Stimulated activated CD4-positive, alpha-beta T cell treated with anti-CD3 and anti-CD28 coated beads, Interleukin-15, amount 100 ng/mL, for 48 hours (primary cell): ENCODE measurements at regions not wholly inside any gene's neighbourhood (a gene's known extent, or its start where the extent isn't known, plus 50 kb on each side); places are given as distances from the start of the nearest gene placed in this dataset.

Experiments used
- DNase-seq, 2 donors: peaks; one replicate each; pipeline ENCODE4 v3.0.0-alpha.2; 2020; ENCODE audit warnings: low read depth in 2 of 2

- DNase-seq = no peak
Measured at GRCh38 chr6:92538275-92538674, 881.1 kb downstream of the EPHA7 start.

DNA sequence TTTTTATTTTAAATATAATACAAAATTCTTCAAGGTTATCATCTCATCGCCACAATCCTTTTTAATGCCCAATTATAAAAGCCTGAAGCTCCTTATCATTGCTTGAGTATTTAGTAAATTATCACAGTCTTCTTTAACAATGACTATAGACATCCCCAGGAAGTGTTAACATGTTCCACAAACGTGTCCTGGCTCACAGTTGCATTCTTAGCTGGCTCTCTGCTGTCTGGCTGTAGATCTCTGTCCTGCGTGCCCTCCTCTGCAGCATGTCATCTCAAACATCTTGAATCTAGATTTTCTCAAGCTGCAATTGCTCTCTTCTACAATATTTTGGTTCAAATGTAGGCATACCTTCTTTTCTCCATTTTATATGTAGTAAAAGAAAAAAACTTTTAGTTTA is 885.2 kb downstream of the EPHA7 start:
- DNase-seq = no peak

- no peak for DNase-seq
Measured at GRCh38 chr6:92522589-92522988, 896.8 kb downstream of the EPHA7 start.

DNA sequence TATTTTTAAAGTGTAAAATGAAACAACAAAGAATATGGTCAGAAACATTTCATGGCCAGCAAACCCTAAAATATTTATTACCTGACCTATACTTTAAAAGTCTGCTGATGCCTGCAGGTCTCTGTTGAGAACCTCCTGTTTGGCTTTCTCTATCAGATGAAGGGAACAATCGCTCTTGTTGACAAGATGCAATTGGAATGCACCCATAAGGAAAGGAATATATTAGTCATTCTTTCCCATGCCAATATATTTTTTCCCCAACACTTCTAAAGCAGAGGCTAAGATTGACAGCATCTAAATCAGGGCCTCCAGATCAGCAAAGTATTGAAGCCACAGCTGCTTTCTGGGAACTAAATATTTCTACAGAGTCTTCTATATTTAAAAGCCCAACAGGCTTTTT is 897.8 kb downstream of the EPHA7 start:
- DNase-seq = no peak

DNA sequence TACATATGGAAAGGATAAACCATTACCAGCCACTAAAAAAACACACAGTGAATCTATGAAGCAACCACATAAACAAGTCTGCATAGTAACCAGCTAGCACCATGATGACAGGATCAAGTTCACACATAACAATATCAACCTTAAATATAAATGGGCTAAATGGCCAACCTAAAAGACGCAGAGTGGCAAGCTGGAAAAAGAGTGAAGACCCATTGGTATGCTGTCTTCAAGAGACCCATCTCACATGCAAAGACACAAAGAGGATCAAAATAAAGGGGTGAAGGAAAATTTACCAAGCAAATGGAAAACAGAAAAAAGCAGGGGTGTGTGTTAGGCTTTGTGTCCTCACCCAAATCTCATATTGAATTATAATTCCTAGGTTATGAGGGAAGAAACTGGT is 909.2 kb downstream of the EPHA7 start:
- DNase-seq = no peak

- DNase-seq = no peak
Measured at GRCh38 chr6:92507552-92507951, 911.8 kb downstream of the EPHA7 start.

DNA sequence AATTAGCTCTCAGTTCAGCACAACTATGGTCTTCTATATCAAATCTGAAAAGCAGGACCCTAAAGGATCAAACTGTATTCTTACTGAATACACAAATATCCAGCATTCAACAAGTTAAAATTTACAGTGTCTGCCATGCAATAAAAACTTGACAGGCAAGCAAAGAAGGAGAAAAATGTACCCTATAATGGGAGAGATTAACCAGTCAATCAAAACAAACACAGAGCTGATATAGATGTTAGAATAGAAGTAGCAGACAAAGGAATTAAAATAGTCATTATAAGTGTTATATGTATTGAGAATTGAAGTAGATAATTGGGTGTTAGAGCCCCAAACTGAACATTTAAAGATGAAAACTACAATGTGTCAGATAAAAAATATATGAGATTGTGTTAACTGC is 914.9 kb downstream of the EPHA7 start:
- no peak for DNase-seq

DNA sequence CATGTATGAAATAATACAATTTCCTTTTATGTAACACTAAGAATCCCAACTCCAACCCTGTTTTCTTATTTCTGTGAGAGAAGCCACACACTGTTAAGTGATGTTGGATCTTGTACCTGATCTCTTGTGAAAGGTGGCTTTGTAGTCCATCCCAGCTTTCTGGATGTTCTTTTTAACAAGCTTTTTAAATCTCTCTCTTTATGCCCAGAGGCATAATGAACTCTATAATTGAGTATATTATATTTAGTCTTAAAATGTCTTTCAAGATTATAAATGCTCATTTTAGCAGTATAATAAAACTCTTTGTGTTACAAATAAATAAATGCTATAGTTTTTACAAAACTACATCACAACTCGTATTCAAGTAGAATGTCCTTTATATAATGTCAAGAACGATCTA is 922.1 kb downstream of the EPHA7 start:
- no peak for DNase-seq

DNA sequence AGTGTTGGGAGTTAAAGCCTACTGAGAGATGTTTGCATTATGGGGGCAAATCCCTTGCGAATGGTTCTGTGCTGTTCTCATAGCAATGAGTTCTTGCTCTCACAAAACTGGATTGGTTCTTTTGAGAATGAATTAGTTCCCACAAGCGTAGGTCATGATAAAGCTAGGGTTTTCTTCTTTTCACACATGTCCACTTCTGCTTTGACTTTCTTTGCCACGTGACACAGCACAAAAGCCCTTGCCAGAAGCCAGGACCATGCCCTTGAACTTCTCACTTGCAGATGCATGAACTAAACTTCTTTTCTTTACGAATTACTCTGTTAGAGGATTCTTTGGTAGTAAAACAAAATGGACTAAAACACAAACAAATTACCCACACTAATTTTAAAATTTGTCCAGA is 922.8 kb downstream of the EPHA7 start:
- no peak for DNase-seq

DNA sequence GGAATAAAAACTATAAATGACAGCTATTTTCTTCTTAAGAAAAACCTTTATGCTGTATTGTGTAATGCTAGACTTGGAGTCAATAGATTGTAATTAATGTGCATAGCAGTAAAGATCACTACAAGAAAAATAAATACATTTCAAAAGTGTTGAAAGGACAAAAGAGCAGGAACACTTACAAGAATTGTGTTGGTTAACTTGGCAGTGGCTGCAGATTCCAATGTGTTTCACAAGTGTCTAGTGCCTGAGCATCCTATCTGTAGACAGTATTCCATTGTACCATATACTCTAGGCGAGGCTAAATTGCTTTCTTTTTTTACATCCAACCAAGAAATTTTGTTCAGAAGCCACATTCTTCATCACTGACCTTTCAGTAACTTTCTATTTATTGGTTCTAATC is 924.1 kb downstream of the EPHA7 start:
- no peak for DNase-seq

DNA sequence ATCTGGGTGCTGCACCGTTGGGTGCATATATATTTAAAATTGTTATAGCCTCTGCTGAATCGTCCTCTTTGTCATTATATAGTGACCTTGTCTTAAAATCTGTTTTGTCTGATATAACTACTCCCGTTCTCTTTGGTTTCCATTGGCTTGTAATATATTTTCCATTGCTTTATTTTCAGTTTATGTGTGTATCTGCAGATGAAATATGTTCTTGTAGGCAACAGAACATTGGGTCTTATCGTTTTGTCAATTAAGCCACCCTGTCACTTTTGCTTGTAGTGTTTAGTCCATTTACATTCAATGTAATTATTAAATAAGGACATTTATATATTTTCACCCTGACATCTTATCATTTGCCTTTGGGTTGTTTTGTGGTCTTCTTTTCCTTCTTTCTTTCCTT is 933.9 kb downstream of the EPHA7 start:
- no peak for DNase-seq

DNA sequence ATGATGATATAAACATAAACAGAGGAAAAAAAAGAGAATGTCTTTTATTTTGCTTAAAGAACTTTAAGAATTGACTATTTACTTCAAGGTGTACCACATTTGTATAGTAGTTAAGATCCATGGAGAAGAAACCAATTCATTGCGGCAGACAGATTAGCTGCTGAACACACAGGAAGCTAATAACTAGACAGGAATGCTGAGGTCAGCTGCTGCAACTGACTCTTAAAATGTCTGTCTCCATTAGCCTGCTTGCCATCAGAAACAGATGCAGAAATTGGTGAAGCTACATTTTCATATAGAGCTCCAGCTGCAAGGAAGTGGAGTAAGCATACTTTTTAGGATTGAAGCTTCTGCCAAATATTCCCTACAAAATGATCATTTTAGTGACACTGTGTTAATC is 939.5 kb downstream of the EPHA7 start:
- no peak for DNase-seq

DNA sequence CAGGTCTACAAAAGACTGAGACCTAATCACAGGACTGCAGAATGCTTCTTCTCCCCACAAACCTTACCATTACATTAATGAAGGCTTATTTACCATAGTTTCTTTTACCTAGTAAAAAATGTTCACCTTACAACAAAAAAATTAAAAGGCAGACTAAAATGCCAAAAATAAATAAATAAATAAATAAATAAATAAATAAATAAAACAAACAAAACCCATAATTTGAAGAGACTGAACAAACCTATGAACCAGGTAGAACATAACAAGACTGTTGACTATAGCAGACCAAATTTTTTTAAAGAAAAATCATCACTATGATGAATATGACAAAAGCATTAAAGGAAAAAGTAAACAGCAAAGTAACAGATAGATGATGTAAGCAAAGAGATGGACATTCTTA is 946.3 kb downstream of the EPHA7 start:
- no peak for DNase-seq

- no peak for DNase-seq
Measured at GRCh38 chr6:92469186-92469828, 950.1 kb downstream of the EPHA7 start.

DNA sequence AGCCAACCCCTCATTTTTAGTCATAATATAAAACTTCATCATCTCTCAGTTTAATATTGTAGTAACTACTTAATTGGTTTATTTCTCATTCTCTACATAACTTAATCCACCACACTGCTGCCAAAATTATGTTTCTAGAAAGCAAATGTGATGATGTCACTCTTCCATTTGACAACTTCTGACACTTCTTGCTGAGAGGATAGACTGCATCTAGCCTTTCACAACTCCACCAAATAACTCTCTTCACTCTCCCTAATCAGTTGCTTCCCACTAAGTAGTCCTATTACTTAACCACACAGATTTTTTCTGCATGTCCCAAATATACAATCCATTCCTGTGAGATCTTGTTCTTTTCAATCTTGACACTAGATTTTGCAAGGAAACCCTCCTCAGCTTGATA is 951.3 kb downstream of the EPHA7 start:
- DNase-seq = no peak

- no peak for DNase-seq
Measured at GRCh38 chr6:92460133-92460532, 959.2 kb downstream of the EPHA7 start.

GRCh38 chr6:92459606-92460005 is 959.8 kb downstream of the EPHA7 start:
- DNase-seq = no peak

DNA sequence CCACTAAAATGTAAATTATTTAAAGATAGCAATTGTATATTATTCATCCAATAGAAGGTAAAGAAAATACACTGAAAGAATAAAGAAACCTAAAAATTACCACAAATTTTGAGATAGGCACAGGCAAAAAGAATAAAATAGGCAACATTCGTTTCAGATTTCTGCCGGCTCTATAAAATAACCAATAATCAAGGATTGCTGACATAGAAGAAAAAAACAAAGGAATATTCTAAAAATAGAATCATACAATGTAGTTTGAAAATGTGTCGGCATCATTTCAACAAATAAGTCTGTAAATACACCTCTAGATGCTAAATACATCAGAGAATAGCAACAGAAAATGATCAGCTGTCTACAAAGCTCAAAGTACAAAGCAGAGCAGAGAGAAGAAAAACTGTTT is 973.3 kb downstream of the EPHA7 start:
- no peak for DNase-seq

GRCh38 chr6:92433911-92434310 is 985.4 kb downstream of the EPHA7 start:
- no peak for DNase-seq

GRCh38 chr6:92431502-92431901 is 987.9 kb downstream of the EPHA7 start:
- DNase-seq = no peak

GRCh38 chr6:92428448-92428847 is 990.9 kb downstream of the EPHA7 start:
- DNase-seq = no peak

DNA sequence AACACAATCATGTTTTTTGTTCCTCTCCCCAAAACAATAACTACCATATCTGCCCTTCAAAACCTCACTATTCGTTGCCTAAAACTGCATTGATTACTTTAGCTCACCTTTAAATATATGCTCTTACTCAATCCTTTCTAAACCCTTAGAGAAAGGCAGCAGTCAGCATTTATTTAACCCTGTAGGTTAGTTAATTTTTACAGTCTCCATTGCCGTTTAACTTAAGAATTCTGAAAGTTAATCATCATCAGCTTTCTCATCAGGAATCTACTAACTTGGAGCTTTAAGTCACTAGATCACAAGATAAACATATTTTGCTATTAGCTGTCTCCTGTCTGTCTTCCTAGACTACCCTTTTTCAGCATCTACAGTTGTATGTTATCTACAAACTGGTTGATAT is 991.9 kb downstream of the EPHA7 start:
- DNase-seq = no peak

- no peak for DNase-seq
Measured at GRCh38 chr6:92415656-92416055, 1003.7 kb downstream of the EPHA7 start.

GRCh38 chr6:92408350-92408749 is 1011.0 kb downstream of the EPHA7 start:
- DNase-seq = no peak

- DNase-seq = no peak
Measured at GRCh38 chr6:92404281-92404680, 1015.1 kb downstream of the EPHA7 start.
